H9 (cell line): ENCODE measurements at regions not wholly inside any gene's neighbourhood (a gene's known extent, or its start where the extent isn't known, plus 50 kb on each side); places are given as distances from the start of the nearest gene placed in this dataset.

Experiments used
- DNase-seq: peaks from one replicate; pipeline ENCODE4 v3.0.0-alpha.2; 2017
- H2AFZ ChIP-seq: one replicate; pipeline ENCODE4 v1.6.1; 2013; ENCODE audit warnings: mild to moderate bottlenecking, low read length, control low read depth, moderate library complexity
- H2AK5ac ChIP-seq: 2 replicates; pipeline ENCODE4 v1.6.1; 2013; ENCODE audit warnings: low read length, control low read depth, mixed read lengths; ENCODE audit not compliant: insufficient read length
- H2BK120ac ChIP-seq: one replicate; pipeline ENCODE4 v1.6.1; 2013; ENCODE audit warnings: low read depth, mild to moderate bottlenecking, low read length, control low read depth, inconsistent platforms; ENCODE audit not compliant: poor library complexity, severe bottlenecking
- H2BK12ac ChIP-seq: 2 replicates; pipeline ENCODE4 v1.6.1; 2013; ENCODE audit warnings: low read length, control low read depth, mixed read lengths, low read depth; ENCODE audit not compliant: insufficient read length
- H2BK15ac ChIP-seq: 2 replicates; pipeline ENCODE4 v1.6.1; 2013; ENCODE audit warnings: low read depth, low read length, control low read depth
- H2BK20ac ChIP-seq: one replicate; pipeline ENCODE4 v1.6.1; 2013; ENCODE audit warnings: low read depth, mild to moderate bottlenecking, low read length, control low read depth, inconsistent platforms; ENCODE audit not compliant: poor library complexity, severe bottlenecking
- H2BK5ac ChIP-seq: 2 replicates; pipeline ENCODE4 v1.6.1; 2013; ENCODE audit warnings: low read length, control low read depth, mixed read lengths; ENCODE audit not compliant: insufficient read length
- H3K14ac ChIP-seq: 2 replicates; pipeline ENCODE4 v1.6.1; 2013; ENCODE audit warnings: low read length, control low read depth; ENCODE audit not compliant: insufficient read depth
- H3K18ac ChIP-seq: 2 replicates; pipeline ENCODE4 v1.6.1; 2013; ENCODE audit warnings: low read depth, mild to moderate bottlenecking, mixed read lengths, low read length, control low read depth; ENCODE audit not compliant: insufficient read length
- H3K23ac ChIP-seq: 2 replicates; pipeline ENCODE4 v1.6.1; 2013; ENCODE audit warnings: low read length, control low read depth, mixed read lengths, low read depth; ENCODE audit not compliant: insufficient read length
- H3K23me2 ChIP-seq: 2 replicates; pipeline ENCODE4 v1.6.1; 2013; ENCODE audit warnings: low read depth, mild to moderate bottlenecking, mixed read lengths, low read length, control low read depth; ENCODE audit not compliant: insufficient read length, poor library complexity, severe bottlenecking
- H3K27ac ChIP-seq: 2 replicates; pipeline ENCODE4 v1.5.1; 2013; ENCODE audit warnings: low read length, control low read depth, mixed read lengths, low read depth; ENCODE audit not compliant: insufficient read length
- H3K27me3 ChIP-seq: 2 replicates; pipeline ENCODE4 v1.6.1; 2013; ENCODE audit warnings: low read length, control low read depth, inconsistent platforms; ENCODE audit not compliant: insufficient read depth
- H3K4ac ChIP-seq: 2 replicates; pipeline ENCODE4 v1.6.1; 2013; ENCODE audit warnings: low read depth, mild to moderate bottlenecking, control low read depth, inconsistent platforms, low read length, moderate library complexity
- H3K4me1 ChIP-seq: 2 replicates; pipeline ENCODE4 v1.6.1; 2013; ENCODE audit warnings: low read length, control low read depth, inconsistent platforms; ENCODE audit not compliant: insufficient read depth
- H3K4me2 ChIP-seq: 2 replicates; pipeline ENCODE4 v1.6.1; 2013; ENCODE audit warnings: low read length, control low read depth, mixed read lengths; ENCODE audit not compliant: insufficient read length, insufficient read depth
- H3K56ac ChIP-seq: 2 replicates; pipeline ENCODE4 v1.6.1; 2013; ENCODE audit warnings: low read depth, mild to moderate bottlenecking, mixed read lengths, low read length, control low read depth; ENCODE audit not compliant: insufficient read length
- H3K79me1 ChIP-seq: 2 replicates; pipeline ENCODE4 v1.6.1; 2013; ENCODE audit warnings: low read depth, mild to moderate bottlenecking, moderate library complexity, low read length, control low read depth, inconsistent platforms; ENCODE audit not compliant: insufficient read depth, poor library complexity, severe bottlenecking
- H3K79me2 ChIP-seq: 2 replicates; pipeline ENCODE4 v1.6.1; 2013; ENCODE audit warnings: low read length, control low read depth, inconsistent platforms; ENCODE audit not compliant: insufficient read depth
- H3K9ac ChIP-seq: 2 replicates; pipeline ENCODE4 v1.6.1; 2013; ENCODE audit warnings: low read length, control low read depth, mixed read lengths; ENCODE audit not compliant: insufficient read length; ENCODE audit errors: extremely low read depth
- H3K9me3 ChIP-seq: one replicate; pipeline ENCODE4 v1.6.1; 2013; ENCODE audit warnings: low read depth, low read length, inconsistent platforms; ENCODE audit not compliant: control insufficient read depth
- H3T11ph ChIP-seq: one replicate; pipeline ENCODE4 v1.6.1; 2013; ENCODE audit warnings: mild to moderate bottlenecking, low read length, control low read depth, inconsistent platforms
- H4K20me1 ChIP-seq: one replicate; pipeline ENCODE4 v1.6.1; 2013; ENCODE audit not compliant: control insufficient read depth, insufficient read length, insufficient read depth
- H4K5ac ChIP-seq: 2 replicates; pipeline ENCODE4 v1.6.1; 2013; ENCODE audit warnings: low read depth, mild to moderate bottlenecking, mixed read lengths, low read length, control low read depth; ENCODE audit not compliant: insufficient read length
- H4K8ac ChIP-seq: replicated peaks from 2 replicates; pipeline ENCODE4 v1.6.1; 2013; ENCODE audit warnings: low read length, control low read depth, mixed read lengths, low read depth; ENCODE audit not compliant: insufficient read length
- H4K91ac ChIP-seq: 2 replicates; pipeline ENCODE4 v1.6.1; 2013; ENCODE audit warnings: low read depth, mild to moderate bottlenecking, moderate library complexity, mixed read lengths, low read length, control low read depth; ENCODE audit not compliant: insufficient read length
- H3K27ac Mint-ChIP-seq, 3 experiments: 2 replicates in 2 of 3; 3 replicates in 1 of 3; pipeline ENCODE4 v1.8.0; 2020 to 2021; ENCODE audit warnings: mixed read lengths in 3 of 3, mild to moderate bottlenecking in 1 of 3, moderate library complexity in 1 of 3
- H3K27me3 Mint-ChIP-seq: 2 replicates; pipeline ENCODE4 v1.8.0; 2021; ENCODE audit warnings: low read depth, mild to moderate bottlenecking, moderate library complexity, mixed read lengths
- H3K36me3 Mint-ChIP-seq, 3 experiments: 2 replicates in 2 of 3; 3 replicates in 1 of 3; pipeline ENCODE4 v1.8.0; 2020 to 2021; ENCODE audit warnings: low read depth in 3 of 3, mixed read lengths in 3 of 3; ENCODE audit not compliant: insufficient read depth in 1 of 3
- H3K4me1 Mint-ChIP-seq, 2 experiments: 2 replicates each; pipeline ENCODE4 v1.8.0; 2020; ENCODE audit warnings: mixed read lengths in 2 of 2
- H3K4me3 Mint-ChIP-seq, 2 experiments: 2 replicates in 1 of 2; 3 replicates in 1 of 2; pipeline ENCODE4 v1.8.0; 2020 to 2021; ENCODE audit warnings: mild to moderate bottlenecking in 2 of 2, mixed read lengths in 2 of 2, moderate library complexity in 1 of 2
- H3K9me3 Mint-ChIP-seq, 2 experiments: 2 replicates in 1 of 2; 3 replicates in 1 of 2; pipeline ENCODE4 v1.8.0; 2020; ENCODE audit warnings: mild to moderate bottlenecking in 2 of 2, mixed read lengths in 2 of 2, moderate library complexity in 1 of 2
- CTCF ChIP-seq: fragments of 200-600 bp; sonication (generic); conservative IDR thresholded peaks from 3 replicates; pipeline ENCODE4 v1.8.0; 2021; ENCODE audit warnings: antibody characterized with exemption, mild to moderate bottlenecking
- WGBS: extraction: QIAGEN DNeasy Blood & Tissue Kit; methylation state at CpG from one replicate; pipeline ENCODE4 v1.1.7; 2013; ENCODE audit warnings: missing lambda C conversion rate, low lambda C conversion rate, mixed read lengths; ENCODE audit not compliant: insufficient read length; ENCODE audit errors: extremely low coverage; 5-methylcytosine and 5-hydroxymethylcytosine counted together

- Histone ChIP-seq H2BK120ac (no peak overlapping the region), H2BK15ac (no peak overlapping the region), H2BK20ac (no peak overlapping the region), H3K27ac (no peak overlapping the region), H3K79me2 (no peaks in the 10 kb centered on the region), H3K4ac (no peak overlapping the region), H4K91ac (no peak overlapping the region), H3K23ac (no peak overlapping the region), H4K5ac (no peak overlapping the region), H3K56ac (no peak overlapping the region), H3K9me3 (no peaks in the 10 kb centered on the region), H3K9ac (no peak overlapping the region), H3K79me1 (no peaks in the 10 kb centered on the region), H2BK5ac (no peak overlapping the region), H3K27me3 (no peaks in the 10 kb centered on the region; the same call in 1 of the 2 replicates), H3T11ph (no peak overlapping the region), H3K4me1 (no peaks in the 10 kb centered on the region), H3K18ac (no peak overlapping the region), H3K23me2 (no peaks in the 10 kb centered on the region), H2AK5ac (no peak overlapping the region), H2AFZ (no peak overlapping the region), H3K4me2 (no peak overlapping the region), H2BK12ac (no peak overlapping the region), H4K20me1 (no peaks in the 10 kb centered on the region), H4K8ac (no peak overlapping the region), H3K14ac (no peak overlapping the region)
- Mint-ChIP-seq H3K9me3 (no peaks in the 10 kb centered on the region; a peak in 1 of 5 replicates), H3K27me3 (peaks cover 55% of the 10 kb centered on the region), H3K27ac (no peak overlapping the region), H3K4me1 (peaks cover 29 to 33% of the 10 kb centered on the region in 2 experiments), H3K36me3 (no peaks in the 10 kb centered on the region), H3K4me3 (no peak overlapping the region; a peak in 1 of 5 replicates)
- DNase-seq, result no peak
- WGBS, result no CpG with 5 or more reads among the region's 2 CpGs
- no peak for TF ChIP-seq CTCF
Measured at GRCh38 chr5:152644029-152644728, 239.1 kb upstream of the NMUR2 start.
